HFFc6 (cell line): ENCODE measurements at regions not wholly inside any gene's neighbourhood (a gene's known extent, or its start where the extent isn't known, plus 50 kb on each side); places are given as distances from the start of the nearest gene placed in this dataset.

Source experiments
- DNase-seq: peaks from one replicate; pipeline ENCODE4 v3.0.0-alpha.2; 2018
- H3K27ac Mint-ChIP-seq: 2 replicates; pipeline ENCODE4 v1.8.0; 2020; ENCODE audit warnings: mild to moderate bottlenecking, mixed read lengths
- H3K27me3 Mint-ChIP-seq: 2 replicates; pipeline ENCODE4 v1.8.0; 2021; ENCODE audit warnings: mild to moderate bottlenecking, moderate library complexity, mixed read lengths; ENCODE audit not compliant: insufficient read depth
- H3K36me3 Mint-ChIP-seq: 2 replicates; pipeline ENCODE4 v1.8.0; 2021; ENCODE audit warnings: low read depth, mixed read lengths
- H3K4me1 Mint-ChIP-seq: 2 replicates; pipeline ENCODE4 v1.8.0; 2020; ENCODE audit warnings: low read depth, mixed read lengths
- H3K4me3 Mint-ChIP-seq: 2 replicates; pipeline ENCODE4 v1.8.0; 2020; ENCODE audit warnings: mild to moderate bottlenecking, moderate library complexity, mixed read lengths
- H3K9me3 Mint-ChIP-seq: 2 replicates; pipeline ENCODE4 v1.8.0; 2020; ENCODE audit warnings: mild to moderate bottlenecking, mixed read lengths
- CTCF ChIP-seq: fragments of 200-600 bp; sonication (generic); IDR thresholded peaks from 2 replicates; pipeline ENCODE4 v1.5.0; 2021; ENCODE audit warnings: antibody characterized with exemption, mild to moderate bottlenecking

- Mint-ChIP-seq H3K4me1 (no peaks in the 10 kb centered on the region), H3K9me3 (peaks cover 7% of the 10 kb centered on the region), H3K27ac (no peak overlapping the region), H3K27me3 (no peaks in the 10 kb centered on the region; the same call in 1 of the 2 replicates), H3K4me3 (no peak overlapping the region), H3K36me3 (no peaks in the 10 kb centered on the region)
- no peak for DNase-seq
- TF ChIP-seq CTCF: no peak
These were observed 156.4 kb downstream of the TENT4A start for GRCh38 chr5:6869677-6870076.

GRCh38 chr5:6872441-6873160, 159.4 kb downstream of the TENT4A start:
- Mint-ChIP-seq H3K27me3 (no peaks in the 10 kb centered on the region; the same call in 1 of the 2 replicates), H3K4me1 (no peaks in the 10 kb centered on the region), H3K4me3 (no peak overlapping the region), H3K36me3 (no peaks in the 10 kb centered on the region), H3K27ac (no peak overlapping the region), H3K9me3 (no peaks in the 10 kb centered on the region; the same call in 1 of the 2 replicates)
- TF ChIP-seq CTCF: no peak
- no peak for DNase-seq

GRCh38 chr5:6873359-6873758, 160.1 kb downstream of the TENT4A start:
- TF ChIP-seq CTCF: no peak

GRCh38 chr5:6875376-6875775, 162.1 kb downstream of the TENT4A start:
- H3K9me3 Mint-ChIP-seq: peaks cover 9% of the 10 kb centered on the region; the same call in 1 of the 2 replicates
- no peak for DNase-seq
- no peaks in the 10 kb centered on the region for H3K4me1 Mint-ChIP-seq
- no peaks in the 10 kb centered on the region; the same call in 1 of the 2 replicates for H3K27me3 Mint-ChIP-seq
- no peaks in the 10 kb centered on the region; the same call in 1 of the 2 replicates for H3K36me3 Mint-ChIP-seq
- H3K4me3 Mint-ChIP-seq: no peak overlapping the region
- no peak overlapping the region for H3K27ac Mint-ChIP-seq
- no peak for TF ChIP-seq CTCF

More at GRCh38 chr5:6873359-6873758, 160.1 kb downstream of the TENT4A start:
- Mint-ChIP-seq H3K9me3 (peaks cover 6% of the 10 kb centered on the region; the same call in 1 of the 2 replicates), H3K4me1 (no peaks in the 10 kb centered on the region), H3K36me3 (no peaks in the 10 kb centered on the region; the same call in 1 of the 2 replicates), H3K27me3 (no peaks in the 10 kb centered on the region; the same call in 1 of the 2 replicates), H3K4me3 (no peak overlapping the region), H3K27ac (no peak overlapping the region)
- DNase-seq: no peak

- no peak for DNase-seq
- H3K36me3 Mint-ChIP-seq: no peaks in the 10 kb centered on the region; the same call in 1 of the 2 replicates
- no peak for TF ChIP-seq CTCF
- no peaks in the 10 kb centered on the region for H3K27me3 Mint-ChIP-seq
- no peak overlapping the region for H3K4me3 Mint-ChIP-seq
- H3K27ac Mint-ChIP-seq: no peak overlapping the region
- no peaks in the 10 kb centered on the region for H3K4me1 Mint-ChIP-seq
- H3K9me3 Mint-ChIP-seq: peaks cover 9% of the 10 kb centered on the region; the same call in 1 of the 2 replicates
These were observed 165.0 kb downstream of the TENT4A start for GRCh38 chr5:6877986-6878828.
